ENCODE measurements at regions not wholly inside any gene's neighbourhood (a gene's known extent, or its start where the extent isn't known, plus 50 kb on each side); places are given as distances from the start of the nearest gene placed in this dataset.

DNA sequence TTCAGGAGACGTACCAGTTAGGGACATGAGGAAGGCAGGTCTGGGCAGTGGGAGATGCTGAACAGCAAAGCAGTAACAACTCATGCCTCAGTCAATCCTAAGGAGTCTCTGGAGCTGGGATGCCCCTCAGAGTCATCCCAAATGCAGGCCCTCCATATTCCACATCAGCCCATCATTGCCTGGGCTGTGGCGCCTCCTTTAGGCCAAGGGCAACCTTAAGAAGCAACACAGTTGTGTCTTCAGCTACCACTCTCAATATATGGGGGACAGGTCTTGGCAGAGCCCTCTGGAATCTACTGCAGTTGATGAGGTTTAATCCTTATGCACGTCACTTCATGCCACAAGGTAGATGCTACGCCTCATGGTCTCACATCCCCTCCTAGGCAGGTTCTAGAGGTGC is 682.0 kb upstream of the RAB6C start:
- Histone ChIP-seq H3K4me1 (no peaks in the 10 kb centered on the region), H3K27me3 (no peaks in the 10 kb centered on the region), H3K4me3 (ENCODE audit: low read depth, low read length) (no peak overlapping the region), H3K9me3 (no peaks in the 10 kb centered on the region), H3K36me3 (no peaks in the 10 kb centered on the region)
- TF ChIP-seq, protein P1, sequence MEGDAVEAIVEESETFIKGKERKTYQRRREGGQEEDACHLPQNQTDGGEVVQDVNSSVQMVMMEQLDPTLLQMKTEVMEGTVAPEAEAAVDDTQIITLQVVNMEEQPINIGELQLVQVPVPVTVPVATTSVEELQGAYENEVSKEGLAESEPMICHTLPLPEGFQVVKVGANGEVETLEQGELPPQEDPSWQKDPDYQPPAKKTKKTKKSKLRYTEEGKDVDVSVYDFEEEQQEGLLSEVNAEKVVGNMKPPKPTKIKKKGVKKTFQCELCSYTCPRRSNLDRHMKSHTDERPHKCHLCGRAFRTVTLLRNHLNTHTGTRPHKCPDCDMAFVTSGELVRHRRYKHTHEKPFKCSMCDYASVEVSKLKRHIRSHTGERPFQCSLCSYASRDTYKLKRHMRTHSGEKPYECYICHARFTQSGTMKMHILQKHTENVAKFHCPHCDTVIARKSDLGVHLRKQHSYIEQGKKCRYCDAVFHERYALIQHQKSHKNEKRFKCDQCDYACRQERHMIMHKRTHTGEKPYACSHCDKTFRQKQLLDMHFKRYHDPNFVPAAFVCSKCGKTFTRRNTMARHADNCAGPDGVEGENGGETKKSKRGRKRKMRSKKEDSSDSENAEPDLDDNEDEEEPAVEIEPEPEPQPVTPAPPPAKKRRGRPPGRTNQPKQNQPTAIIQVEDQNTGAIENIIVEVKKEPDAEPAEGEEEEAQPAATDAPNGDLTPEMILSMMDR (IDR thresholded peaks at IDR 0.05; ENCODE audit: low read depth, low read length) = no peak
- DNase-seq = no peak

DNA sequence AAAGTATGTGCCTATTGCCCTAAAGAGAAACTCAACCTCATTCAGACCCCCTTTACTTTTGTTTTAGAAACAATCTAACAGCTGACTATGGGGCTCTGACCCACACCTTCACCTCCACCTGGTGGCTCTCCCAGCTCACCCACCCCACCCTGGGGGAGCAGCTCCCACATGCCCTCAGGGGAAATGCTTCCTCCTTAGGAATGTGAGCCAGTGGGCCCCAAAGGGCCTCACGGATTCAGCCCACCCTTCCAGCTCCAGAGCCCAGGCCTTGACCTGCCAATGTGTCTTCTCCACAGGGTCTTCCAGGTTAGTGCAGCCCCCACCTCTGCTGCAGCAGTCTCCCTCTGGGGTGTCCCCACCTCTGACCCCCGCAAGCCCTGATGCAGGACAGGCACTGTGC is 680.1 kb upstream of the RAB6C start:
- no peaks in the 10 kb centered on the region for H3K36me3 ChIP-seq
- H3K4me3 ChIP-seq (ENCODE audit: low read depth, low read length) = no peak overlapping the region

DNA sequence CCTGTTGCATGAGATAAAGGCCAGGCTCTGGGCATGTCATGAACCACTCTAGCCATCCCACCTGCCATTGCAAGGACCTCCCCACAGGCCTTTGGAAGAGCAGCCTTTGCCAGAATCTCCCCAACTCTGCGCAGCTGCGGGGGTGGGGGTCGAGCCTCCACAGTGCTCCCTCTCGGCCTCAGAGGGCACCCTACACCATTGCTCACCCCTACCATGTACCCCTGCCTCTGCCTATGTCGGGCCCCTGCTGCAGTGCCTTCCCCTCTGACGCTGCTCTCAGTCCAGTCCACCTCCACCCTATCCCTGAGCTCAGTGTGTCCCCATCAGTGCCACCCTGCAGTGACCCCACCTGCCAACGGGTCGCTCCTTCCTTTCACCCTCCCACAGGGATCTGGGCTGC is 679.7 kb upstream of the RAB6C start:
- H3K4me3 ChIP-seq (ENCODE audit: low read depth, low read length) = no peak overlapping the region
- DNase-seq = no peak
- no peaks in the 10 kb centered on the region for H3K27me3 ChIP-seq
- no peaks in the 10 kb centered on the region for H3K4me1 ChIP-seq
- TF ChIP-seq, protein P1 (IDR thresholded peaks at IDR 0.05; ENCODE audit: low read depth, low read length) = no peak
- no peaks in the 10 kb centered on the region for H3K36me3 ChIP-seq
- H3K9me3 ChIP-seq = no peaks in the 10 kb centered on the region

More for the DNA sequence above, 680.1 kb upstream of the RAB6C start:
- Histone ChIP-seq H3K9me3 (no peaks in the 10 kb centered on the region), H3K27me3 (no peaks in the 10 kb centered on the region), H3K4me1 (no peaks in the 10 kb centered on the region)
- TF ChIP-seq, protein P1 (IDR thresholded peaks at IDR 0.05; ENCODE audit: low read depth, low read length) = no peak
- DNase-seq = no peak

DNA sequence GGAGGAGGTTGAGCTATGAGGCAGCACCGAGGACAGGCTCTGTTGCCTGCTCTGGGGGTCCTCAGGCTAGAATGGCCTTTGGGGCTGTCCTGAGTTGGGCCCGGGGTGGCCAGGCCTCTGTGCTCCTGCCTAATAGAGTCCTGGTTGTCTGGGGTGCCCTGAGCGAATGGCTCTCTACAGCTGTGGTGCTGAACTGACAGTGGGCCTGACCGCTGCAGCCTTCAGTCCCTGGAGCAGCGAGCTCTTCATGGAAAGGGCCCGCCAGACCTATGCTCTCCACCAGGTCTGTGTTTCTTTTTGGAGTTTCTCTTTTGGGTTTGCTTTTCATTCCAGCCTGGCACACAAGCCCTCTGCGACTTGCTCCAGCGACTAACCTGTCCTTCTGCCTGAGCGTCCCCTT is 679.0 kb upstream of the RAB6C start:
- no peaks in the 10 kb centered on the region for H3K36me3 ChIP-seq
- no peaks in the 10 kb centered on the region for H3K4me1 ChIP-seq
- H3K4me3 ChIP-seq (ENCODE audit: low read depth, low read length) = no peak overlapping the region
- no peaks in the 10 kb centered on the region for H3K27me3 ChIP-seq
- TF ChIP-seq, protein P1 (IDR thresholded peaks at IDR 0.05; ENCODE audit: low read depth, low read length) = no peak
- H3K9me3 ChIP-seq = no peaks in the 10 kb centered on the region
- DNase-seq = no peak

DNA sequence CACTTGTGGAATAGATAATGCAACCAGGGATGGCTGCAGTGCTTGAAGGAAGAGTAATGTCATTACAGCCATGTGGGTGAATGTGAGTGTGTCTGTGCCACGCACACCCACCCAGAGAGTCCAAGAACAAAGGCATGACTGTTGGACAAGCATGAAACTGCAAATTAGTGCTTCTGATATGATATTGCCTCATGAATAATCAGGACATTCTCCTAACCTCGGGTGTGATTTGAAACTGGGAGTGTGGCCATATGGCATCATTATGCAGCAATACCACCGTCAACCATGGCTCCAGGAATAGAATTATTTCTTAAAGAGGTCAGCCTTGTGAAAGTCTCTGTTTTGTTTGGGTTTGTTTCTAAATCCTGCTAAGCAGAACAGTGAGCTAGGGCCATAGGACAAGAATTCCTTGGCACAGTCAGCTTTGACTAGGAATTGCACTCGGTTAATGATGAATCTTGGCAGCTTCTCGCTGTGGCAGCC is 678.0 kb upstream of the RAB6C start:
- Histone ChIP-seq H3K4me1 (no peaks in the 10 kb centered on the region), H3K4me3 (ENCODE audit: low read depth, low read length) (no peak overlapping the region), H3K9me3 (no peaks in the 10 kb centered on the region), H3K27me3 (no peaks in the 10 kb centered on the region), H3K36me3 (no peaks in the 10 kb centered on the region)
- DNase-seq = no peak
- TF ChIP-seq, protein P1 (IDR thresholded peaks at IDR 0.05; ENCODE audit: low read depth, low read length) = no peak

DNA sequence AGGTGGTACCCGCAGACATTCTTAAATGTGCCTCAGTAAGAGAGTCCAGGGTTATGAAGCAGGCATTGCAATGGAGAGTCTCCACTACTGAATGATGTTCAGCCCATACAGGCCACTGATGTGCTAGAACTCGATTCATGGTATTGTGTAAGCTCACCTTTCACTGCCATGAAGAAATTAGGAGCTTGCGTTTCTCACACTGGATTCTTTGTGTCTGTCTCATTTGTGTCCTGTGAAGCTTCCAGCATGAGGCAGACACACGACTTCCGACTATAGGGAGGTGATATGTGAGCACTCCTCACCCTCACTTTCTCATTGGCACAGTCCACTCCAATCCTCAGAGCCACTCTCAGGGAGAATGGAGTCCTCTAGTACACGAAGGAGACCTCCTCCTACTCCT is 677.4 kb upstream of the RAB6C start:
- Histone ChIP-seq H3K9me3 (no peaks in the 10 kb centered on the region), H3K36me3 (no peaks in the 10 kb centered on the region), H3K27me3 (no peaks in the 10 kb centered on the region), H3K4me3 (ENCODE audit: low read depth, low read length) (no peak overlapping the region), H3K4me1 (no peaks in the 10 kb centered on the region)
- TF ChIP-seq, protein P1 (IDR thresholded peaks at IDR 0.05; ENCODE audit: low read depth, low read length) = no peak
- no peak for DNase-seq
